Dedifferentiated amniotic fluid mesenchymal stem cell (primary cell): ENCODE measurements at regions not wholly inside any gene's neighbourhood (a gene's known extent, or its start where the extent isn't known, plus 50 kb on each side); places are given as distances from the start of the nearest gene placed in this dataset.
"Not testable (repeated sequence)": the region's sequence is repeated elsewhere in the genome, so short reads cannot be mapped to it uniquely, and the experiment has no call there.

ENCODE experiments used
- DNase-seq: peaks from one replicate; pipeline ENCODE4 v3.0.0-alpha.2; 2016; ENCODE audit errors: extremely low spot score

- DNase-seq = no peak
Measured at GRCh38 chr22:23500508-23501260, 79.4 kb downstream of the IGLL1 start.

DNA sequence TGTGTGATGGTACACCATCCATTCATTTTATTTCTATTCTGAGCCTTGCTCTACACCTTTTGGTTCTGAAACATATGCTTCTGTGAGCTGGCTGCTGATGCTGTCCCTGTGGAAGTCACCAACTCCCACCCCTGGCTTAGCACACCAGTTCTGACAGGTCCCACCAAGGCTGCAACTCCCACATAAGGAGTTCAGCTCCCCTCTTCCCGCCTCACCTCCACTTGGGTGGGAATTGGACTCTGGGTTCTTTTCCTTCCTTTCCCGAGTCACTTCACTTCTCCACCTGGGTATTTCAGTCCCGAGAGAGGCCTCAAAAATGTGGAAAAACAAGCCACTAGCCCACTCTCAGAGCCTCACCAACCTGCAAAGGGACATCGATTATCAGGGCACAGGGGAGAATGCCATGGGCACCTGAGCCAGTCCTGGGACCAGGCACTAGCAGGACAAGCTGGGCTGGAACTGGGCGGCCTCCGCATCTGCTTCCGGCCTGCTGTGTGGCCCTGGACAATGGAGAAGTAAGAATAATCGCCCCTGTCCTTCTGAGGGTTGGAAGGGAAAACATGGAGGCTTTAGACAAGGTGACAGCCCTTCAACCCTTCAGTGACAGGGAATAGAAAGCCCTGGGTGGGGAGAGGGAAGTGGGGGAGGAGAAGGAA is 80.1 kb downstream of the IGLL1 start:
- no peak for DNase-seq

GRCh38 chr22:23498811-23499798 is 81.0 kb downstream of the IGLL1 start:
- no peak for DNase-seq

GRCh38 chr22:23497889-23498288 is 82.2 kb downstream of the IGLL1 start:
- DNase-seq = not testable (repeated sequence)

DNA sequence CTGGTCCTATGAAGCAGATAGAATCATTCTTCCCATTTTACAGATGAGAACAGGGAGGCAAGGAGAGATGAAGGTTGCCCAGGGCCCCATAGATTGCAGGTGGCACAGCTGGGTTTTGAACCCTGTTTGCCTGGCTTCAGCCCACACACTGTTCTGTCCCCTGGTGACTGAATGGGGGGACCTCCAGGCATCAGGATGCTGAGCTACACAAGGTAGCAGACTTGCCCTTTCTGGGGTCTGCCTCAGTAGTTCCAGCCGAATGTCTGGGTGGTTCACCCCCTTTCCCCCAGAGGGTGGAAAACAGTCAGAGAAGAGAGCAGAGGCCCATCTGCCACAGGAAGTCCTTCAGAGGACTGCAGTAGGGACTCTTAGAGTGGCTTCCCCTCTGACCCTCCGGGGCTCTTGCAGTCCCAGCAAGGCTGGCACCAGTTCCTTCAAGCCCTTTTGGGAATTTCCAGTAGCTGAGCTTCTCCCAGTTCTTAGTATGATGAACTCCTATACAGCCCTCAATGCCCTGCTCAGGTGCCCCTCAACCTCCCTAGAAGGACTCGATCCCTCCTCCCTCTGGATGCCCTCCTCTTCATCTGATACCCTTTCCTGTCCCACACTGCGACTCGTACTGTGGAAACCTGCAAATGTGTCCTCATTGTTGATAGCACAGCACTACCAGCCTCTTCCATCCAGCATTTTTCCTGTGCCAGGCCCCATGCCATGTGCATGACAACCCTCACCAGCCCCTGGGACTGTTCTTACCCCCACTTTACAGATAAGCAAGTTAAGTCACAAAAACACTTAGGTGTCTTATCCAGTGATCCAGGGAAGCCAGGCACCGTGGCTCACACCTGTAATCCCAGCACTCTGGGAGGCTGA is 82.8 kb downstream of the IGLL1 start:
- no peak for DNase-seq

DNA sequence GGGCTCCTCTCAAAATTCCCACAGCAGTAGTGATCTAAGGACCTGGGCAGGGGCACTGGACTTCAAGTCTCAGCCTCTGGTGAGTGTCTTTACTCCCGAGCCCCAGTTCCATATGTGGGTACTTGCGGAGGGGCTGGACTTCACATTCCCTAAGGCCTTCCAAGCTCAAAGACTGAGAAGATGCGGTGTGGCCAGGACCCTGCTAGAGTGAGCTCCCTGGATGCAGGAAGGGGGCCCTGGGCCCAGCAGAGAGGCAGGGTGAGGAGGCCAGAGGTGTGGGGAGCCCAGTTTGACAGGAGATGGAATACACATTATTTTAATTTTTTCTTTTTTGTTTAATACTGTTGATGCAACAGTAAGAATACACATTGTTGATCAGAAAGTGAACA is 83.7 kb downstream of the IGLL1 start:
- DNase-seq = no peak

DNA sequence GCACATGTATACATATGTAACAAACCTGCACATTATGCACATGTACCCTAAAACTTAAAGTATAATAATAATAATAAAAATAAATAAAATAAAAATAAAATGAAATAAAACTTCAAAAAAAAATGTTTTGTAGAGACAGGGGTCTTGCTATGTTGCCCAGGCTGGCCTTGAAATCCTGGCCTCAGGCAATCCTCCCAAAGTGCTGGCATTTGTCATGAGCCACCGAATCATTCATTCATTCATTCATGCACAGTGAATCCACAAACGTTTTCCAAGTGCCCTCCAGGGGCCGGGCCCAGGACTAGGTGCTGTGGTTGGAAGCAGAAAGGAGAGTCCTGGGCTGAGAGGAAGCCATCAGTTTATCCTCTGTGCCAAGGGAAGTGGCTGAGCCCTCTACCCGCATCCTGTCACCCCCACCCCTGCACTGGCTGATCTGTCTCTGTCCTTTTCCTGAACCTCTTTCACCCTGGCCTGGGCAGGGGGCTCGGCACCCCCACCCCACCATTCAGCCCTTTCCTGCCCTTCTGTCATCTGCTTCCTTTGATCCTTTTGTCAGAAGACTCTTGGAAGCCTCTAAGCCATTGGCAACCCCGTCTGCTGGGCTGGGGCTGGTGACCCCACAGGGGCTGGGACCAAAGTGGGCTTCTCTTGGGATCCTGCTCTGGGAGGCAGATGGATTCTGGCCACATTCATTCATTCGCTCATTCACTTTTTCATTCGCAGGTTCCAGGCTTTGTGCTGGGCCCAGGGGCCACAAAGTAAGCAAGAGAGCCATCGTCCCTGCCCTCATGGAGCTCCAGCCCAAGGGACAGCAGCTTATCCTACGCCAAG is 84.3 kb downstream of the IGLL1 start:
- no peak for DNase-seq

- no peak for DNase-seq
Measured at GRCh38 chr22:23494930-23495266, 85.2 kb downstream of the IGLL1 start.

DNA sequence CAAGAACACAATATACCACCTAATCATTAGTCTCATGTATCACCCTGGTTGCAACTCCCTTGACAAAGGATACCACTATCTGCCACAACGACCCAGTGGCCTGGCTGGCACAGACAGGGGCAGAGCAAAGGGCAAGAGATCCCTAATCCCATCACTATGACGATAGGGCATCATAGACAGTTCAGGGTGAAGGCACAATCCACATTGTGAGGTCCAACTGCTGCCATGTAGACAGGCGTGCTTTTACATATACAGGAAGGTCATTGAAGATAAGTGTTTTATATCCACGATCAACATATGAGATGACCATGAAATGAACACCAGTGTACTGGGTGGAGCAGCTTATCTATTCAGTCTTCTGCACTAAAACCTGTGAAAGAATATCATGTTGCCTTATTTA is 94.6 kb downstream of the IGLL1 start:
- no peak for DNase-seq

- DNase-seq = no peak
Measured at GRCh38 chr22:23484651-23485050, 95.4 kb downstream of the IGLL1 start.

DNA sequence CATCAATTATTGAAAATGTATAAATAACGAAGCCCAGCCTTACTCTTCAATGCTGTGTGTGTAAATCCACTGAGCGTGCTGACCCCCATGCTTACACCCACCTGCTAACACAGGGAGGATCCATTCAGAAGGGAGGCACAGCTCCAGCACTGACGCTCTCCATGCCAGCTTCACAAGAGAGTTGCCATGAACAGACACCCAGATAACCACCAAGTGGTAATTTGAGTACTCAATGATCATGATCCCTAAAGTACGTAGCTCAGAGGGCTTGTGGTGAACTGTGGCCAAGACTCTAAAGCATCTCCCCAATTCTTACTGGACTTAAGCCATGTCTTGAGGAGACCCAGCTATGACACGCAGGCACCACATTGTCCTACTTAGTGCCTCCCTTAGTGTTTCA is 98.7 kb downstream of the IGLL1 start:
- DNase-seq = no peak

DNA sequence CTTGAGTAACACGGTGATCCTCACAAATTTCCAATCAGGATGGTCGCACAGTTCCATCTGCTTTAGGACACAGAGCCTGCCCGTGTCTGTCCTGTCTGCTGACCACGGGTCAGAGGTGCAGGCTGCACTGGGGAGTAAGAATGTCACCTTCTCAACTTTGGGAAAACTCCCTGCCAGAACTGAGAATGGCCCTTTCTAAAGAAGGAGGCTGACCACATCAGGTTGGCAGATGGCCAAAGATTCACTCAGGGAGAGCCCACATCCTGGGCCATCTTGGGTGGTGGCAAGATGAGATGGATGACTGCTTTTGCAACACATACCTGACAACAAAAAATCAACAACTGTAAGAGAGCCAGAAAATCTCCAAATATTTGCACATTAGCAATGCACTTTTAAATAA is 101.9 kb downstream of the IGLL1 start:
- no peak for DNase-seq

DNA sequence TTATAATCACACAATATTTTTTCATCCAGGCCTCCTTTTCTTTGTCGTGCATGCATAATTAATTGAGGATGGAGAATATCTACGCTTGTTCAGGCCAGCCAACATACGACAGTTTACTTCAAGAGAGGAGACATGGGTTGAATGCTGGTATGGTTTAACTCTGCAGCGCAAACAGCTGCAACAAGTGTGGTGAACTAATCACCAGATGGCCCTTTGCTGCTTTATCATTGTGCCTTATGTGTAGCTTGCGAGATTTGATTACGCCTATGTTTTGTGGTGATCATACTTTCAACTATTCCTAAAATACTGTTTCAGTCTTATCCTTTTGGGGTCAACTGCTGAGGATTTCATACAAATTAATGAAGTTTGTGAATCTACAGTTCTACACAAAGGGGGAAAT is 105.6 kb downstream of the IGLL1 start:
- DNase-seq = not testable (repeated sequence)

- no peak for DNase-seq
Measured at GRCh38 chr22:23473901-23474300, 106.2 kb downstream of the IGLL1 start.

DNA sequence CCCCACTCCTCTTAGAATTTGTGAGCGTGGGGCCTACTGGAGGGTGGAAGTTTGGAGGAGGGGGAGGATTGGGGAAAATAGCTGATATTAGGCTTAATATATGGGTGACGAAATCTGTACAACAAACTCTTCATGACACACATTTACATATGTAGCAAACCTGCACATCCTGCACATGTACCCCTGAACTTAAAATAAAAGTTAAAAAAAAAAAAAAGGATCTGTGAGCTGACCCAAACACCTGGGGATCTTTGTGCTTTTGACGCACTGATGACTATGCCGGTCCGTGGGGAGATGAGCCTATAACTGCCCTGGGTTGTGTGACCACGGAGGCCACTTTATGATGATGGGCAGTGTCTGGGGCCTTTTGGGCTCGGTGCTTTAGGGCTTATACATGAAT is 107.7 kb downstream of the IGLL1 start:
- DNase-seq = not testable (repeated sequence)

DNA sequence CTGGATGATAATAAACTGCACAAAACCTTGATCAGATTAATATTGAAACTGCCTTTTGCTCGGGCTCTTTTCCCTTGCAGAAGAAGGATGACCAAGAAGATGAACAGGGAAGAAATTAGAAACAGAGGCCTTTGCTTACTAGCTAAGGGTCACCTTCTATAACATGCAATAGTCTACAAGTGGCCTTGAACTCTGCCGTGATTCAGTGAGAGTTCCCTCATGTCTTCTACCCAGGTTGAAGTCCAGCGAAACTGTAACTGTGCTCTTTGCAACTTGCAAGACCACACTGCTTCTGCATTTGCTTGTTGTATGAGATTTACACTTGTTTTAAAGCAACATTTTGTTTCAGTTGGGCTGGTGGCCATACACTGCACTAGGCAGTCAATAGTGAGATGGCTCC is 108.4 kb downstream of the IGLL1 start:
- DNase-seq = no peak

DNA sequence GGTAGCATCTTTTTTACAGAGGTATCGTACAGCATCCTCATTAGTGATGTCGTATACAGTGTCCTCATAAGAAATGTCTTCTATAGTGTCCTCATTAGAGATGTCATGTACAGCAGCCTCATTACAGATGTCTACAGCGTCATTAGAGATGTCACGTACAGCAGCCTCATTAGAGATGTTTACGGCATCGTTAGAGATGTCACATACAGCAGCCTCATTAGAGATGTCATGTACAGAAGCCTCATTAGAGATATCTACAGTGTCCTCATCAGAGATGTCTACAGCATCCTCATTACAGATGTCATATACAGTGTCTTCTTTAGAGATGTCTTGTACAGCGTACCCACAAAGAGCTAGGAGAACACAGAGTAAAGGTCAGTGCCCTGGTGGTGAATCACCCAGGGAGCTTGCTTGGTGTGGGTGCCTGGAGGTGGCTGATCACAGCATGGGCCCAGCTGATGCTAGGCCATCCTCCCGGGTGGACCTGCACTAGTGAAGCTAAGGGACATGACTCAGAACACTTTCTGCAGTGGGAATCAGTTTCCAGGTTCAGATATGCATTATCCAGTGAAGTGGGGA is 109.2 kb downstream of the IGLL1 start:
- DNase-seq = no peak

- no peak for DNase-seq
Measured at GRCh38 chr22:23467721-23468294, 112.3 kb downstream of the IGLL1 start.

DNA sequence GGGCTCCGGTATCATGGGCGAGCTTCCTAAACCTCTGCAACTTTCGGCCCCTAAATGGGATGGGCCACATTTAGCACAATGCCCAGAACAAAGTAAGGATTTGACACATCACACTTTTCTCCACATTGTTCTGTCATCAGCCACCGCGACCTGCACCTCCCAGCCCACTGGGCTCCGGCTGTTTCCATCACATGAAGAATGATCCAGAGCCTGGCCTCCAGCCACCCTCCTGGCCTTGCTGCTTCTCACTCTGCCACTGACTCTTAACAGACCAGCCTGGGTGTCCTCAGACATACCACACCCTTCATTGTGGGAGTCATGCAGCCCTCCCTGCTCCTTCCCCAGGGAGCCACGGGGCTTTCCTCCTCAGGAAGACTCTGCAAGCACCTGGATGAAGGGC is 113.7 kb downstream of the IGLL1 start:
- no peak for DNase-seq

GRCh38 chr22:23464796-23465195 is 115.3 kb downstream of the IGLL1 start:
- DNase-seq = not testable (repeated sequence)
